ENCODE measurements at regions not wholly inside any gene's neighbourhood (a gene's known extent, or its start where the extent isn't known, plus 50 kb on each side); places are given as distances from the start of the nearest gene placed in this dataset.

DNA sequence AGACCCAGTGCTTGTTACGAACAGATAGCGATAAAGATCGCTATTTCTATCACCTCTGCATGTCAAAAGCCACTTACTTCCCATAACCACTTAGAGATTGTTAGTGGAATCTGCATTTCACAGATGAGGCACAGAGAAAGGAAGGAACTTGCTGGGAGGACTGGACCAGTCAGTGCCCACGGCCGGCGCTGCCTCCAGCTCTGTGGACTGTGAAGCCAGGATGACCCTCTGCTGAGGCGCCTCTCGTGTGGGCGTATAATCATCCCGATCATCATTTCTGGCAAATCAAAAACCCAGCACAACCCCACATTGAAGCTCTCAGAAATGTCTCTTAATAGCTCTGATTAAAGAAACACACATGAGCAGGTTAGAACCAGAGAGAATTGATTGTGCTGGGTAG, 61.5 kb upstream of the ADRA2C start:
- Histone ChIP-seq H3K36me3 (ENCODE audit: control insufficient read depth in 1 of 2, insufficient read depth in 2 of 2, low read length in 2 of 2) (no peaks in the 10 kb centered on the region), H3K27ac (ENCODE audit: low read depth, low read length) (no peak overlapping the region), H3K4me1 (ENCODE audit: control insufficient read depth in 1 of 2, insufficient read depth in 2 of 2, low read length in 2 of 2) (no peaks in the 10 kb centered on the region), H3K4me3 (ENCODE audit: low read depth in 1 of 2, low read length in 2 of 2) (no peak overlapping the region), H3K9me3 (ENCODE audit: control insufficient read depth in 1 of 2, low read length in 2 of 2) (no peaks in the 10 kb centered on the region), H3K9ac (ENCODE audit: low read depth in 1 of 2, low read length in 2 of 2) (no peak overlapping the region), H3K27me3 (ENCODE audit: control insufficient read depth in 1 of 2, insufficient read depth in 2 of 2, low read length in 2 of 2) (peaks cover 3 to 9% of the 10 kb centered on the region in 2 donors)

DNA sequence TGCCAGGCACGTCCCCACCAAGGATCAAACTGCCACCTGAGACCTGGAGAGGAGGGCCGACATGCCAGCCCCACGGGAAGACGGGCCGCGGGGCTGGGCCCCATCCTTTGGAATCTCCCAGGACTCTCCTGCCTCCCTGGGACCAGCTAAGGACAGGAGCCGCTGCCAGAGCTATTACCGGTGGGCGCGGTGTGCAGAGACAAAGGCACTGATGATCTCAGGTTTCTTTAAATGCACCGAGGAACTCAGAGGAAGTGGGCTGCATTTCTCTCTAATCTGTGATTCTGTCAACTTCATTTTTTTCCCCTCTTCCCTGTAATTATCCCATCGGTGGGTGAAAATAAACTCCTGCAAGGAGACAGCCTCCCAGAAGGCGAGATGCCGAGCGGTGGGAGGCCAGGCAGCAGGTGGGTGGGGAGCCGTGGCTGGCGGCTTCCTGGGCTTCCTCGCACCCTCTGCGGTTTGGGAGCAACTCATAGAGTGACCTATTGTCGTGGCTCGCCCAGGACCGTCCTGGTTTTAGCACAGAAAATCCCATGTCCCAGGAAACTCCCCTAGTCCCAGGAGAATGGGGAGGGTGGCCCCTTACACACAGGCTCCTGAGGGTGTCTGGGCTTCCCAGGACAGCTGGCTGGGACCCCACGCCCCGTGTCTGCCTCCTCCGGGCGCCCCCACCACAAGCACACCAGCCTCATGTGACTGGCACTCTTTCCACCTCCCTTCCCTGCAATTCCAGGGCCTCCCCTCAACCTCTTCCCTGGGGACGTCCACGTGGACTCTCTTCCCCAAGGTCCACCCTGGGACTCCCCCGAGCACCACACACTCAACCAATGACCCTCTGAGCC, 62.3 kb upstream of the ADRA2C start:
- Histone ChIP-seq H3K9ac (ENCODE audit: low read depth in 1 of 2, low read length in 2 of 2) (no peak overlapping the region), H3K4me1 (ENCODE audit: control insufficient read depth in 1 of 2, insufficient read depth in 2 of 2, low read length in 2 of 2) (no peaks in the 10 kb centered on the region), H3K27ac (ENCODE audit: low read depth, low read length) (no peak overlapping the region), H3K4me3 (ENCODE audit: low read depth in 1 of 2, low read length in 2 of 2) (no peak overlapping the region), H3K9me3 (ENCODE audit: control insufficient read depth in 1 of 2, low read length in 2 of 2) (no peaks in the 10 kb centered on the region), H3K27me3 (ENCODE audit: control insufficient read depth in 1 of 2, insufficient read depth in 2 of 2, low read length in 2 of 2) (peaks cover 3 to 9% of the 10 kb centered on the region in 2 donors), H3K36me3 (ENCODE audit: control insufficient read depth in 1 of 2, insufficient read depth in 2 of 2, low read length in 2 of 2) (no peaks in the 10 kb centered on the region)

DNA sequence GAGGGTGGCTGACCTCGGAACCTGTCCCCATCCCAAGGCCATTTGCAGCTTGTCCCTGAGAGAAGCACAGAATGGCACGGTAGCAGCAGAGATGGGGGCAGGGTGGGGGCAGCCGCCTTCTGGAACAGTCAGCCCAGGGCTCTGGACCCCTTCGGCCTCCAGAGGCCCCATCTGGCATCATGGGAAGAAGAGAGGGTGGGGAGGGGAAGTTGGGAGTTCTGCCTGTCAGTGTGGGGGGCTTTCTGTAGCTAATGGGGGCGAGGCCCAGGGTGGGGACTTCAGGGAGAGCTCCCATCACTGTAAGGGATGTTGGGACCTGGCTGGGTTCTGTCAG, 62.9 kb upstream of the ADRA2C start:
- Histone ChIP-seq H3K9ac (ENCODE audit: low read depth in 1 of 2, low read length in 2 of 2) (no peak overlapping the region), H3K36me3 (ENCODE audit: control insufficient read depth in 1 of 2, insufficient read depth in 2 of 2, low read length in 2 of 2) (no peaks in the 10 kb centered on the region), H3K4me3 (ENCODE audit: low read depth in 1 of 2, low read length in 2 of 2) (no peak overlapping the region), H3K27me3 (ENCODE audit: control insufficient read depth in 1 of 2, insufficient read depth in 2 of 2, low read length in 2 of 2) (peaks cover 3 to 9% of the 10 kb centered on the region in 2 donors), H3K27ac (ENCODE audit: low read depth, low read length) (no peak overlapping the region), H3K4me1 (ENCODE audit: control insufficient read depth in 1 of 2, insufficient read depth in 2 of 2, low read length in 2 of 2) (no peaks in the 10 kb centered on the region), H3K9me3 (ENCODE audit: control insufficient read depth in 1 of 2, low read length in 2 of 2) (no peaks in the 10 kb centered on the region)

DNA sequence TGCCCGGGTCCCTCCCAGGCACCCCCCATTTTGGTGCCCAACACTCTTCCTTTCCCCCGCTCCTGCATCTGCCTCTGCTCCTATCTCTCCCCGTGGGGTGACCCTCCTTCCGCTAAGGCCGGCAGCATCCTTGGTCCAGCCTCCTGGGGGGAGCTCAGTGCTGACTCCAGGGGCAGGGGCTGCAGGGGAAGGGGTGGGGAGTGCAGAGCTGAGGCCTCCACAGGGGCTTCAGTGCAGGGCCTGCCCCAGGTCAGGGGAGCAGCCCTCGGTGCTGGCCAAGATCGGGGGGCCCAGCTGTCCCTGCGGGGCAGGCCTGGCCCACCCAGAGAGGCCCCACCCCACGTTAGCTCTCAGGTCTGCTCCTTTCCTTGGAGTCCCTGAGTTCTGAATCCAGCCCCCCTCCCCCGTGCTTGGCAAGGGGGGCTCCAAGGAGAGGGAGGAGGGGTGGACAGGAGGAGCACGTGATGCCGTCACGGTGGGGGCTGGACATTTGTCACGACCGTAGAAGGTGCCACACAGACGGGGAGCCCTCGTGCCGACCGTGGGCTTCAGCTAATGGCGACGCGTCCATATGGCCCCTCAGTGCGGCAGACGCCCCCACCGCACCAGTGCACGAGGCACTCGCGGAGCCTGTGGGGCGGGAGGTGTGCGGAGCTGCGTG, 63.5 kb upstream of the ADRA2C start:
- Histone ChIP-seq H3K27me3 (ENCODE audit: control insufficient read depth in 1 of 2, insufficient read depth in 2 of 2, low read length in 2 of 2) (peaks cover 3 to 9% of the 10 kb centered on the region in 2 donors), H3K4me1 (ENCODE audit: control insufficient read depth in 1 of 2, insufficient read depth in 2 of 2, low read length in 2 of 2) (no peaks in the 10 kb centered on the region), H3K4me3 (ENCODE audit: low read depth in 1 of 2, low read length in 2 of 2) (no peak overlapping the region), H3K9ac (ENCODE audit: low read depth in 1 of 2, low read length in 2 of 2) (no peak overlapping the region), H3K27ac (ENCODE audit: low read depth, low read length) (no peak overlapping the region), H3K9me3 (ENCODE audit: control insufficient read depth in 1 of 2, low read length in 2 of 2) (no peaks in the 10 kb centered on the region), H3K36me3 (ENCODE audit: control insufficient read depth in 1 of 2, insufficient read depth in 2 of 2, low read length in 2 of 2) (no peaks in the 10 kb centered on the region)

DNA sequence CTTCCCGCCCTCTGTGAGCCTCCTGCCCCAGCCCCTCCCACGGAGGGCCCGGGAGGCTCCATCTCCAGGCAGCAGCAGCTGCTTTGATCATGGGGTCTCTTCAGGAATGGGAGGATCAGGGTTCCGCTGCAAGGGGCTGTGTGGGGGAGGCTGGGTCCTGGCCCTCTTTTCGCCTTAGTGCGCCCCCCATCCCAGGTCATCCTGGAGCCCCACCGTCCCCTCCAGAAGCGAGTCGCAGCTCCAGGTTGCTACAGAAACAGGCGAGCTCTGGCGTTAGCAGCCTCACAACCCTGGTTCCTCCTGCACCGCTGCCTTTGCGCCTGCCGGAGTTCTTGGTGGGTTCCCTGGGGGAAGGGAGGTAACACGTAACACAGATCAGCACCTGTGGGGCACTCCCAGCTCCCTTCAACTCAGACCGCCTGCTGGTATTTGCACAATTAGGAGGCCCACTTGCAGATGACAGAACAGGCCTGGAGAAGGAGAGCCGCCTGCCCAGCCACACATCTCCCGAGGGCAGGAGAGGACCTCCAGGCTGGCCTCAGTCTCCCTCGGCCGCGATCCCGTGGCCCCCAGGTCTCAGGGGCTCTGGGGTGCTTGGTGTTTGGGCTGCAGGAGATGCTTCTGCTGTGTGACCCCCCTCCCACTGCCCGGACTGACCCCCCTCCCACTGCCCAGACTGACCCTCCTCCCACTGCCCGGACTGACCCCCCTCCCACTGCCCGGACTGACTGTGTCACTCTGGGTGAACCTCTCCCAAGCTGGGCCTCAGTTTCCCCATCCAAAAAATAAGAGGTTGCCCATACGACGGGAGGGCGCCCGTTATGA, 64.2 kb upstream of the ADRA2C start:
- Histone ChIP-seq H3K4me3 (ENCODE audit: low read depth in 1 of 2, low read length in 2 of 2) (no peak overlapping the region), H3K27ac (ENCODE audit: low read depth, low read length) (no peak overlapping the region), H3K36me3 (ENCODE audit: control insufficient read depth in 1 of 2, insufficient read depth in 2 of 2, low read length in 2 of 2) (no peaks in the 10 kb centered on the region), H3K4me1 (ENCODE audit: control insufficient read depth in 1 of 2, insufficient read depth in 2 of 2, low read length in 2 of 2) (no peaks in the 10 kb centered on the region), H3K27me3 (ENCODE audit: control insufficient read depth in 1 of 2, insufficient read depth in 2 of 2, low read length in 2 of 2) (peaks cover 3 to 9% of the 10 kb centered on the region in 2 donors), H3K9ac (ENCODE audit: low read depth in 1 of 2, low read length in 2 of 2) (no peak overlapping the region), H3K9me3 (ENCODE audit: control insufficient read depth in 1 of 2, low read length in 2 of 2) (no peaks in the 10 kb centered on the region)

DNA sequence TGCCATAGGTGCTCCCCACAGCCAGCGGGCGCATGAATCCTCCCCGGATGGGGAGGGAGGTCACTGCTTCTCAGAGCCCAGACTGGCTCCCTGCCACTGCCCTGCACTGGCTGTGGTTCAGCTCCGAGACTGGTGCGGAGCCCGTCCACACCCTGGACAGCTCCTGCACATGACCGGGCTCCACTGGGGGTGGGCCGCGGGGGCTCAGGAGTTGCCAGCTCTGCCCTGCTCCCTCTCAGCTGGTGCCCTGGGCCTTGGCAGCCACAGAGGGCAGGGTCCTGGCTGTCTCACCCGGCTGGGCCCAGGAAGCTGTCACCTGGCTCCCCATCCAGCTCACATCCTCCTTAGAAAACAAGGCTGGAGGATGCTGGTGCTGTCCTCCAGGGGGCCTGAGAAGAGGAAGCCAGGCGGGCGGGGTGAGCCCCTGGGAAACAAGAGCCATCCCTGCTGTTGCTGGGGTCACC, 64.9 kb upstream of the ADRA2C start:
- Histone ChIP-seq H3K36me3 (ENCODE audit: control insufficient read depth in 1 of 2, insufficient read depth in 2 of 2, low read length in 2 of 2) (no peaks in the 10 kb centered on the region), H3K27me3 (ENCODE audit: control insufficient read depth in 1 of 2, insufficient read depth in 2 of 2, low read length in 2 of 2) (peaks cover 3 to 9% of the 10 kb centered on the region in 2 donors), H3K9me3 (ENCODE audit: control insufficient read depth in 1 of 2, low read length in 2 of 2) (no peaks in the 10 kb centered on the region), H3K9ac (ENCODE audit: low read depth in 1 of 2, low read length in 2 of 2) (no peak overlapping the region), H3K27ac (ENCODE audit: low read depth, low read length) (no peak overlapping the region), H3K4me1 (ENCODE audit: control insufficient read depth in 1 of 2, insufficient read depth in 2 of 2, low read length in 2 of 2) (no peaks in the 10 kb centered on the region), H3K4me3 (ENCODE audit: low read depth in 1 of 2, low read length in 2 of 2) (no peak overlapping the region)

DNA sequence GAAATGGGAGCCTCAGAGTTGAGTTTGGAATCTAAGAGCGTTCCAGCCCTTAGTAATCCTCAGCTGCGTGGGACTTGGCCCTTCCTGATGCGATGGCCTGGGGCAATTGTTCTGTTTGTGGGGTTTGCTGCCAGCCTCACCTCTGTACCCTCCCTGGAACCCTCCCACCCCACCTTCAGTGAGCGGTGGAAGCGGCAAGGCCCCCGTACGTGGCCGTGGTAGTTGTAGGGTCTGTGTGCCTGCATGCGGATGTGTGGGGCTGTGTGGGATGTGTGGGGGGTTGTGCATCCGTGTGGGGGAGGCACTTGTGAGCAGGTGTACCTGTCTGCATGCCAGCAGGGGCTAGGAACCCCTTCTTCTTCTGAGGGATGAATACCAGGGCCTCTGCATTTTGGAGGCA, 65.4 kb upstream of the ADRA2C start:
- Histone ChIP-seq H3K4me3 (ENCODE audit: low read depth in 1 of 2, low read length in 2 of 2) (no peak overlapping the region), H3K9ac (ENCODE audit: low read depth in 1 of 2, low read length in 2 of 2) (no peak overlapping the region)

DNA sequence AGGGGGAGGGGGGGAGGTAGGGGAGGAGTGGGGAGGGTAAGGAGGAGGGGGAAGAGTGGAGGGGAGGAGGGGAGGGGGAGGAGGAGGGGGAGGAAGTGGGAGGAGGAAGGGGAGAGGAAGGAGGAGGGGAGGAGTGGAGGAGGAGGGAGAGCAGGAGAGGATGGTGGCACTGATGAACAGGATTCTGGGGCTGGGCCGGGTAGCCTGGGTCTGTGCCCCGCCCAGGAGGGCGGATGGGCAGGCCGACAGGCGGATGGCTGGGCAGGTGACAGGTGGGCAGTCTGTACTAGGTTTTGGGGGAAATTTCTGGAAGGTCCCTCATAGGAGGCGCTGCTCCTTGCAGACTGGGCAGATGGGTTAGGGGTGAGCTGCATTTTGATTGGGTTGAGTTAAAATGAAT, 66.0 kb upstream of the ADRA2C start:
- Histone ChIP-seq H3K27ac (ENCODE audit: low read depth, low read length) (no peak overlapping the region), H3K36me3 (ENCODE audit: control insufficient read depth in 1 of 2, insufficient read depth in 2 of 2, low read length in 2 of 2) (no peaks in the 10 kb centered on the region), H3K9me3 (ENCODE audit: control insufficient read depth in 1 of 2, low read length in 2 of 2) (no peaks in the 10 kb centered on the region), H3K4me1 (ENCODE audit: control insufficient read depth in 1 of 2, insufficient read depth in 2 of 2, low read length in 2 of 2) (no peaks in the 10 kb centered on the region), H3K27me3 (ENCODE audit: control insufficient read depth in 1 of 2, insufficient read depth in 2 of 2, low read length in 2 of 2) (peaks cover 0 to 9% of the 10 kb centered on the region in 2 donors), H3K4me3 (ENCODE audit: low read depth in 1 of 2, low read length in 2 of 2) (no peak overlapping the region), H3K9ac (ENCODE audit: low read depth in 1 of 2, low read length in 2 of 2) (no peak overlapping the region)

More for the DNA sequence above, 65.4 kb upstream of the ADRA2C start:
- peaks cover 0 to 9% of the 10 kb centered on the region in 2 donors for H3K27me3 ChIP-seq (ENCODE audit: control insufficient read depth in 1 of 2, insufficient read depth in 2 of 2, low read length in 2 of 2)
- H3K36me3 ChIP-seq (ENCODE audit: control insufficient read depth in 1 of 2, insufficient read depth in 2 of 2, low read length in 2 of 2) = no peaks in the 10 kb centered on the region
- no peak overlapping the region for H3K27ac ChIP-seq (ENCODE audit: low read depth, low read length)
- no peaks in the 10 kb centered on the region for H3K4me1 ChIP-seq (ENCODE audit: control insufficient read depth in 1 of 2, insufficient read depth in 2 of 2, low read length in 2 of 2)
- H3K9me3 ChIP-seq (ENCODE audit: control insufficient read depth in 1 of 2, low read length in 2 of 2) = no peaks in the 10 kb centered on the region

DNA sequence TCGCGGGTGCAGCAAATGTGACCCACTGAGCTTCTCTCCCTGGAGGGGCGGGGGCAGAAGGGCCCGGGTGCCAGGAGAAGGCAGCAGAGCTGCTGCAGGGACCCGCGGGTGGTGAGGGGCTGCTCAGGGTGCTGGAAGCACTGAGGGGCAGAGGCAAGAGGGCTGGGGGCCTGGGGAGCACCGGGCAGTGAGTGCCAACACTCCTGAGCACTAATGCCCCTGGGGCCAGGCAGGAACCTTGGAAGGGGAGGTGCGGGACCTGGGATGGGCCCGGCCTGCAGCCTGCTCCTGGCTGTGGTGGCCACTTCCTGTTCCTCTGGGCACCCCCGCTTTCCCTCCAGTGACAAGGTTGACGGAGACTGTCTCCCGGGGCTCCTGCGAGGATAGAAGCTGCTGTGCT, 66.5 kb upstream of the ADRA2C start:
- Histone ChIP-seq H3K4me3 (ENCODE audit: low read depth in 1 of 2, low read length in 2 of 2) (no peak overlapping the region), H3K27me3 (ENCODE audit: control insufficient read depth in 1 of 2, insufficient read depth in 2 of 2, low read length in 2 of 2) (peaks cover 0 to 9% of the 10 kb centered on the region in 2 donors), H3K4me1 (ENCODE audit: control insufficient read depth in 1 of 2, insufficient read depth in 2 of 2, low read length in 2 of 2) (no peaks in the 10 kb centered on the region), H3K36me3 (ENCODE audit: control insufficient read depth in 1 of 2, insufficient read depth in 2 of 2, low read length in 2 of 2) (no peaks in the 10 kb centered on the region), H3K9me3 (ENCODE audit: control insufficient read depth in 1 of 2, low read length in 2 of 2) (no peaks in the 10 kb centered on the region), H3K9ac (ENCODE audit: low read depth in 1 of 2, low read length in 2 of 2) (no peak overlapping the region), H3K27ac (ENCODE audit: low read depth, low read length) (no peak overlapping the region)

DNA sequence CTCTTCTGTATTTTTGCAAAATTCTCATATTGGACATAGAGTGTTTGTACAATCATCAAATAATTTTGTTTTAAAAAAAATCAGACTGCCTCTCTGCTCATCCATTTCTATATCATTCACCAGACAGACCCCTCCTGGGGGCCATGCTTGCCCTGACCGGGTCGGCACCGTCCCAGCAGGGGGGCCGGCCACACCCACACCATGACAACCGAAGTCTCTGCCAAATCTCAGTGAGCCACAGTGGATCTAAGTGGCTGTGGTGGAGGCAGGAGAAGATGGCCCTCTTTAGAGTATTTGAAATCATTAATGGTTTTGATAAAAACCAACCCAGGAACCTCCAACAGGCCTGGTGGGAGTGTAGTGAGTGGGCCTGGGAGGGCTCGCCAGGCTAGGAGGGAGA, 66.9 kb upstream of the ADRA2C start:
- peaks cover 0 to 9% of the 10 kb centered on the region in 2 donors for H3K27me3 ChIP-seq (ENCODE audit: control insufficient read depth in 1 of 2, insufficient read depth in 2 of 2, low read length in 2 of 2)
- H3K9ac ChIP-seq (ENCODE audit: low read depth in 1 of 2, low read length in 2 of 2) = no peak overlapping the region
- H3K27ac ChIP-seq (ENCODE audit: low read depth, low read length) = no peak overlapping the region
- no peak overlapping the region for H3K4me3 ChIP-seq (ENCODE audit: low read depth in 1 of 2, low read length in 2 of 2)
- H3K9me3 ChIP-seq (ENCODE audit: control insufficient read depth in 1 of 2, low read length in 2 of 2) = no peaks in the 10 kb centered on the region
- H3K36me3 ChIP-seq (ENCODE audit: control insufficient read depth in 1 of 2, insufficient read depth in 2 of 2, low read length in 2 of 2) = no peaks in the 10 kb centered on the region
- no peaks in the 10 kb centered on the region for H3K4me1 ChIP-seq (ENCODE audit: control insufficient read depth in 1 of 2, insufficient read depth in 2 of 2, low read length in 2 of 2)

All from duodenal mucosa (tissue), 2 donors.